NCI-H187 (cell line): ENCODE measurements at regions not wholly inside any gene's neighbourhood (a gene's known extent, or its start where the extent isn't known, plus 50 kb on each side); places are given as distances from the start of the nearest gene placed in this dataset.

Experiments used
- DNase-seq, 2 experiments: peaks; one replicate each; lab custom pipeline; 2025; lab: John Stamatoyannopoulos, UW

- no peak for DNase-seq
Observed at GRCh38 chr6:169082817-169083507, 170.7 kb downstream of the THBS2 start.

- DNase-seq = no peak
Observed at GRCh38 chr6:169082093-169082492, 171.6 kb downstream of the THBS2 start.

DNA sequence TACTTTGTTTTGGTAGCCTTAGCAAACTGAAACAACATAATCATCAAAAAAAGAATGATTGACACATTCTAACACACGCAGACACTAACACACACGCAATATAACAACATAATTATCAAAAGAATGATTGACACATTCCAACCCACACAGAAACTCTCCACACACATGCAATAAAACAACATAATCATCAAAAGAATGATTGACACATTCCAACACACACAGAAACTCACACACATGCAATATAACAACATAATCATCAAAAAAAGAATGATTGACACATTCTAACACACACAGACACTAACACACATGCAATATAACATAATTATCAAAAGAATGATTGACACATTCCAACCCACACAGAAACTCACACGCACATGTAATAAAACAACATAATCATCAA is 172.4 kb downstream of the THBS2 start:
- DNase-seq = no peak

GRCh38 chr6:169079650-169080049 is 174.0 kb downstream of the THBS2 start:
- no peak for DNase-seq

GRCh38 chr6:169078399-169079145 is 175.1 kb downstream of the THBS2 start:
- DNase-seq = no peak

DNA sequence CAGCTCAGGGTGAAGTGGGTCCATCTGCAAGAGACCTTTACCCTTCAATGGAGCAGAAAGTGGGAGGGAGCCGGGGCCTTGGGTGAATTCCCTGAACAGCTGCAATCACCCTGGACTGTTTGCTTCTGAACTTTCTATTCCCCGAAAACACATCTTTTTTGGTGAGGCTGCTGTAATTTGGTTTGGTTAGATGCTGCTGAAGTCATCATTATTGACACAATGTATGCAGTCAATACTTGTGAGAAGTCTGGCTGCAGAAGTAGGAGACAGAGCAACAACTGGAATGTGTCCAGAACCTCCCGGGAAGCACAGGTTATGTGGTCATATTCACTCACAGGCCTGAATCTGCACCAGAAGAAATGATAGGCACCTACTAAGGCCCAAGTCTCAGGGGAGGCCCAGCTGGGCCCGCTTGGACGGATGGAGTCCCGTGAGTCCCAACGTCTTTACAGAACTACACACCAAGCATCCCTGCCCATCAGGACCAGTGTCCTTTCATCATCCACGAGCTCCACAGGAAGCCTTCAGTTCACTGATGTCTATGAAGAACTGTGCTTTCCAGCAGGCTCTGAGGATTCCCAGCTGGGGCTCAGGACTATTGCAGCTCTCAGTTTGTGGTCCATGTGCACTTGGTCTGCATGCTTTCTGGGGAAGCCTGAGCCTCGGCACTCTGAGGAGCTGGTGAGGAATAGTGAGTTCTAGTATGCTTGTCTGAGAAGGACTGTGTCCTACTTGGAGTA is 177.6 kb downstream of the THBS2 start:
- no peak for DNase-seq

- no peak for DNase-seq
Observed at GRCh38 chr6:169075211-169075914, 178.3 kb downstream of the THBS2 start.

DNA sequence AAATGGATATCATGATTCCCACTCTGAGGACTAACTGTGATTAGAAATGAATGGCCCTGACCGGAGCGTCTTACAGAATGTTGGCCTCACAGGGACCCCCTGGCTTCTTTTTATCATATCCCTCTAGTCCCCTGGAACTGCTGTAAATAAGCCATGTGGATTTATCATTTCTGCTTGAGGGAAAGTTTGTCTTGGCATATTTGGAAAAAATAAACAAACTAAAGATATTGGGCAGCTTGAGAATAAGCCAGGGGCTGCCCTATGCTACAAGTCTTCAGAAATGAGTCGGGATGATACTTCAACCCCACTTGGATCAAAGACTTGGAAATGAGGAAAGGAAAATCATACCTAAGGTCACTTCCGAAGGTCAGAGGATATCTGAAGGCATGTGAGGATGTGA is 179.1 kb downstream of the THBS2 start:
- DNase-seq = no peak

GRCh38 chr6:169073311-169073710 is 180.3 kb downstream of the THBS2 start:
- no peak for DNase-seq

DNA sequence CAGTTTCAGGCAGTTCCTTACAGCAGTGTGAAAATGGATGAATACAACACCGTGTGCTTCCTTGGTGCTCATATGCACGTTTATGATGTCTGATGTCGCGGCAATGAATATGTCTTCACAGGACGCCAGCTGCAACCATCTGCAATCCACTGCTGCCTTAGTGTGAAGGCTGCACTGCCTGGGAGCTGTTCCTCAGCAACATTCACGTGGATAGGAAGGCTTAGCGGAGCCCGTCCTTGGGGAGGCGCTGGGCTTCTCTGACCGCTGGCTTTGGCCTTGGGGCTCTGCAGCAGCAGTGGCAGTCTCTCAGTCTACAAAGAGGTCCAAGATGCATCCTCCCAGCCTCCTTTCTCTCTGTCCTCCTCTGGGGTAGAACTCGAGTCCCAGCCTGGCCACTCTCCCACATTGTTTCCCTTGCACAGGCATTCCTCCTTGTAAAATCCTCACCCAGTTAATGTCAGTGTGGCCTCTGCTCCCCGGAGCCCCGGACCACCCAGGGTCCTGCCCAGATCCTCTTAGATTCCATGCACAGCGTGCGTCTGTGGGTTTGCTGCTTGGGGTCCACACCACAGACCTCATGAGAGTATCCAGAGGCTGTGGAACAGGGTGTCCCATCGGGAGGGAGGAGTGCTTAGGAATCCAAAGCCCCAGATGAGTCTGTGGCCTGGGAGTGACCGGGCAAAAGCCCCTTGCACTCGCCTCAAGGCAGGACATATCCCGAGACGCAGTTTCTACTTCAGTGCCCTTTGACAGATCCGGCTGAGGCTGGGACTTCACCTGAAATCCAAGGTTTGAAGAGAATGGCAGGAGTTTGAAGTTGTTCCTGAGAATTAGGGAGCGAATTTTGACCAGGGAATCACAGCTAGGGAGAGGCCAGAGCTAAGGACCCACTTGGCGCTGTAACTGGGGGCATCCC is 181.3 kb downstream of the THBS2 start:
- no peak for DNase-seq

- DNase-seq = no peak
Observed at GRCh38 chr6:169071394-169071793, 182.3 kb downstream of the THBS2 start.

DNA sequence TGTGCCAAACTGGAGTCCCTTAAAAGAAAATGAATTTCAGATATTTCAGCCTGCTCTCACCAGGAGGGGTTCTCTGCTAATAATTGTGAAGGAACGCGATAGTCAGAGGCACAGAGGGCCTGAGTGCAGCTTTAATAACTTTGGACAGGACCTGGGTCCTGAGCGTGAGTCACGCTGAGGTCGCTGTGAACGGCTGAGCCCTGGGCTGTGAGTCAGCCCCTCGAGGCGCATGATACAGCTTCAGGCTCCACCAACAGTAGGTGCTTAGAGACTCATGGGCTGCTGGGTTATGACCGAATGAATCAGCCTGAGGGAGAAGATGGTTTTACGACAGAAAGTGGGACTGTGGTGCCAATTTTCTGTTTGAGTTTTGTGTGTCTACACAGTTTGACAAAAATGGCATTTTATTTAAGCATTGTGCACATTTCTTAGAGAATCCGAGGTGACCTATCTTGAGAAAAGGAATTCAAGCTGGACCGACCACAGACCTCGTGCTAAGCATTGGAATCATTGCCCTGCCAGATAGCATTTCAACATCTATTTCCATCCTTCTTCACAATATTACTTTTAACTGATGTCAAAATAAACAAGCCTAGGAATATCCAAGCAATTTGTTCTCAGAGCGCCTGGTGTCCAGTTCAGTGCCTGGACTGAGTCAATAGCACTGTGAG is 183.0 kb downstream of the THBS2 start:
- DNase-seq = no peak

- no peak for DNase-seq
Observed at GRCh38 chr6:169069356-169069755, 184.3 kb downstream of the THBS2 start.

DNA sequence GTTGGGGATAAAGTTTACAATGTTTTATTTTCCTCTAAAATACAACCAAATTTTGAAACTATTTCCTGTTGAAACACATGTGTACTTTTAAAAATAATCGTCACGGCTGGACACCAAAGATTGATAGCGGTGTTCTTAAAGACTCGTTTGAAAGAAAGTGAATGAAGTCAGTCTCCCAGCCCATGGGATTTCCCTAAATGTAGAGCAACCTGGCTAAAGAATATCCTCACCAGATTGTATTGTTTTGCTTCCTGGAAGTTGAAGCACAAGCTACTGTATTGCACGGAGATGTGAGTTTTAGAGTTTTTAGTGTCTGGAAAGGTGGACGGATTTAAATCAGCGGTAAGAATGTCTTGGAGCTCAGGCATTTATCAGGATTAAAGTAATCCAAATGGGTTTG is 189.5 kb downstream of the THBS2 start:
- no peak for DNase-seq

DNA sequence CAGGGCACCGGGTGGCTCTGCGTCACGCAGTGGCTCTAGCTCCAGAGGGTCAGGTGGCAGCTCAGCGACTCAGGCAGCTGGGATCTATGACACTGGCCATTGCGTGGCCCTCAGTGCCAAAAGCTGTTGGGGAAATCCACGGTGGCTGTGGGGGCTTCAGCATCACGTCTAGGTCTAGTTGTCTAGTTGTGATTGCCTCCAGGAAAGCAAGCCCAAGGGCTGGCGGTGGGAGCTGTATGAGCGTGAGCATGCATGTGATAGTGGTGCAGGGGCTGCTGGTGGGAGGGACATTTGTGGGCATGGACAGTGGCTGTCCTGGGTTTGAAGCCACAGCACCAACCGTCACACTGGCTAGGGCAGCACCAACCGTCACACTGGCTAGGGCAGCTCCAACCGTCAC is 191.4 kb downstream of the THBS2 start:
- no peak for DNase-seq

GRCh38 chr6:169058634-169059033 is 195.0 kb downstream of the THBS2 start:
- no peak for DNase-seq

DNA sequence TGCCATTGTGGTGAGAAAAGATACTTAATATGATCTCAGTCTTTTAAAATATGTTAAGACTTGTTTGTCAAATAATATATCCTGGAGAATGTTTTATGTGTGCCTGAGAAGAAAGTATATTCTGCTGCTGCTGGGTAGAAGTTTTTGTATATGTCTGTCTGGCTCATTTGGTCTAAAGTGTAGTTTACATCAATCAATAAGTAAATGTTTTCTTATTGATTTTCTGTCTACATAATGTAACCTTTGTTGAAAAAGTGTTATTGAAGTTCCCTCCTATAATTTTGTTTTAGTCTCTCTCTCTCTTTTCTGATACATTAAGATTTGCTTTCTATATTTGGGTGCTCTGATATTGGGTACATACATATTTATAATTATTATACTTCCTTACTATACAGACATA is 201.2 kb downstream of the THBS2 start:
- DNase-seq = no peak

DNA sequence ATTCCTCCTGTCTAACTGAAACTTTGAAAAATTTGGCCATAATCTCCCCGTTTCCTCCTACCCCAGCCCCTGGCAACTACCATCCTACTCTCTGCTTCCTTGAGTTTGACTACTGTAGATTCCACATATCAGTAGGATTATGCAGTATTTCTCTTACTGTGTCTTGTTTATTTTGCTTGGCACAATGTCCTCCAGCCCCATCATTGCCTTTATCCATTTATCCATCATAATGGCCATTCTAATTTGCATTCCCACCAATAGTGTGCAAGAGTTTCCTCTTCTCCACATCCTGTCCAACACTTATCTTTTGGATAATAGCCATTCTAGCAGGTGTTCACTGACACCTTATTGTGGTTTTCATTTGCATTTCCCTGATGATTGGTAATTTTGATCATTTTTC is 202.3 kb downstream of the THBS2 start:
- DNase-seq = no peak

GRCh38 chr6:169048865-169049205 is 204.8 kb downstream of the THBS2 start:
- no peak for DNase-seq

GRCh38 chr6:169048185-169048864 is 205.3 kb downstream of the THBS2 start:
- DNase-seq = no peak
